DND-41 (cell line): ENCODE measurements at regions not wholly inside any gene's neighbourhood (a gene's known extent, or its start where the extent isn't known, plus 50 kb on each side); places are given as distances from the start of the nearest gene placed in this dataset.

Source experiments
- ATAC-seq: fragments of 200-7000 bp; cut with Tn5 transposase; 3 replicates; pipeline ENCODE4 v1.9.1; 2021; ENCODE audit warnings: low read depth; ENCODE audit not compliant: insufficient read depth
- DNase-seq: peaks from one replicate; pipeline ENCODE4 v3.0.0-alpha.2; 2020
- H2AFZ ChIP-seq: 2 replicates; pipeline ENCODE4 v1.6.0; 2012; ENCODE audit warnings: low read depth, low read length
- H3K27ac ChIP-seq: 2 replicates; pipeline ENCODE4 v1.5.1; 2012; ENCODE audit warnings: low read length, inconsistent platforms
- H3K27me3 ChIP-seq: fragments of 200-600 bp; sonication (generic); 2 replicates; pipeline ENCODE4 v1.6.0; 2012; ENCODE audit warnings: low read length, mild to moderate bottlenecking, inconsistent platforms; ENCODE audit not compliant: insufficient read depth, poor library complexity
- H3K36me3 ChIP-seq: 2 replicates; pipeline ENCODE4 v1.5.1; 2012; ENCODE audit warnings: low read length, inconsistent platforms; ENCODE audit not compliant: insufficient read depth
- H3K4me1 ChIP-seq: 2 replicates; pipeline ENCODE4 v1.5.1; 2012; ENCODE audit warnings: mild to moderate bottlenecking, low read length; ENCODE audit not compliant: insufficient read depth
- H3K4me2 ChIP-seq: 2 replicates; pipeline ENCODE4 v1.6.0; 2012; ENCODE audit warnings: mild to moderate bottlenecking, moderate library complexity, low read length, inconsistent platforms; ENCODE audit not compliant: insufficient read depth
- H3K4me3 ChIP-seq, 2 experiments: fragments of 200-600 bp in 1 of 2; shearing (Covaris generic) in 1 of 2; 2 replicates each; pipeline ENCODE4 v1.5.1; 2012 to 2016; ENCODE audit warnings: inconsistent platforms in 2 of 2, low read length in 2 of 2, mild to moderate bottlenecking in 2 of 2, low read depth in 1 of 2, moderate library complexity in 1 of 2
- H3K79me2 ChIP-seq: 2 replicates; pipeline ENCODE4 v1.6.0; 2012; ENCODE audit warnings: low read length, inconsistent platforms; ENCODE audit not compliant: insufficient read depth
- H3K9ac ChIP-seq: 2 replicates; pipeline ENCODE4 v1.6.0; 2012; ENCODE audit warnings: low read depth, mild to moderate bottlenecking, inconsistent platforms, low read length, moderate library complexity
- H3K9me3 ChIP-seq: 2 replicates; pipeline ENCODE4 v1.5.1; 2012; ENCODE audit warnings: low read length, moderate library complexity, mild to moderate bottlenecking, inconsistent platforms; ENCODE audit not compliant: insufficient read depth, severe bottlenecking
- H4K20me1 ChIP-seq: 2 replicates; pipeline ENCODE4 v1.6.0; 2012; ENCODE audit warnings: low read length; ENCODE audit not compliant: insufficient read depth
- EZH2 ChIP-seq: IDR thresholded peaks from 3 replicates; pipeline ENCODE4 v1.6.1; 2012; ENCODE audit warnings: borderline replicate concordance, low read depth, mild to moderate bottlenecking, moderate library complexity, low read length, inconsistent platforms; ENCODE audit not compliant: severe bottlenecking
- TF ChIP-seq, protein P1 (sequence below): IDR thresholded peaks from 2 replicates; pipeline ENCODE4 v1.5.1; 2012; ENCODE audit warnings: borderline replicate concordance, low read length, moderate library complexity, mild to moderate bottlenecking; ENCODE audit not compliant: poor library complexity, severe bottlenecking; ENCODE audit errors: extremely low read depth

DNA sequence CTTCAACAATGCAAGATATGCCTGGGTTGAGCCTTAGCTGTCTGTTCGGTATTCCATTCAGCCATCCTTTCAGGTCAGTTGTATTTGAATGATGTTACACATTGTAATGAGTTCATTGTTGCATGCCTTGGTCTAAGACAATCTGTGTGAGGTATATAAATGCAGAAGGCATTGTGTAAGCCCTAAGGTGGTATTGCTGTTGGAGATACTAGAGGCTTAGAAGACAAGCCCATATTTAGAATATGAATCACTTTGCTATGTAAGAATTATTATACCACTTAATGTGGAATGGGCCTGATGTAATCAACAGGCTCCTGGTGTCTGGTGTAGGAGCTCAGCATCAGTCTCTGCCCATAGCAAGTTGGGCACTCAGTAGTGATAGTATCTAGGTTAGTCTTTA lies 473.4 kb upstream of the GNPDA2 start:
- TF ChIP-seq EZH2 = no peak
- TF ChIP-seq, protein P1, sequence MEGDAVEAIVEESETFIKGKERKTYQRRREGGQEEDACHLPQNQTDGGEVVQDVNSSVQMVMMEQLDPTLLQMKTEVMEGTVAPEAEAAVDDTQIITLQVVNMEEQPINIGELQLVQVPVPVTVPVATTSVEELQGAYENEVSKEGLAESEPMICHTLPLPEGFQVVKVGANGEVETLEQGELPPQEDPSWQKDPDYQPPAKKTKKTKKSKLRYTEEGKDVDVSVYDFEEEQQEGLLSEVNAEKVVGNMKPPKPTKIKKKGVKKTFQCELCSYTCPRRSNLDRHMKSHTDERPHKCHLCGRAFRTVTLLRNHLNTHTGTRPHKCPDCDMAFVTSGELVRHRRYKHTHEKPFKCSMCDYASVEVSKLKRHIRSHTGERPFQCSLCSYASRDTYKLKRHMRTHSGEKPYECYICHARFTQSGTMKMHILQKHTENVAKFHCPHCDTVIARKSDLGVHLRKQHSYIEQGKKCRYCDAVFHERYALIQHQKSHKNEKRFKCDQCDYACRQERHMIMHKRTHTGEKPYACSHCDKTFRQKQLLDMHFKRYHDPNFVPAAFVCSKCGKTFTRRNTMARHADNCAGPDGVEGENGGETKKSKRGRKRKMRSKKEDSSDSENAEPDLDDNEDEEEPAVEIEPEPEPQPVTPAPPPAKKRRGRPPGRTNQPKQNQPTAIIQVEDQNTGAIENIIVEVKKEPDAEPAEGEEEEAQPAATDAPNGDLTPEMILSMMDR = no peak
- no peak overlapping the region for H2AFZ ChIP-seq
- no peaks in the 10 kb centered on the region for H3K9me3 ChIP-seq
- no peaks in the 10 kb centered on the region for H4K20me1 ChIP-seq
- no peak overlapping the region for H3K9ac ChIP-seq
- no peak overlapping the region for H3K4me2 ChIP-seq
- DNase-seq (no peak), ATAC-seq (no peak)
- H3K4me3 ChIP-seq = no peak overlapping the region
- no peaks in the 10 kb centered on the region for H3K79me2 ChIP-seq
- no peaks in the 10 kb centered on the region for H3K27me3 ChIP-seq
- no peak overlapping the region for H3K27ac ChIP-seq
- H3K4me1 ChIP-seq = no peaks in the 10 kb centered on the region
- no peaks in the 10 kb centered on the region for H3K36me3 ChIP-seq

DNA sequence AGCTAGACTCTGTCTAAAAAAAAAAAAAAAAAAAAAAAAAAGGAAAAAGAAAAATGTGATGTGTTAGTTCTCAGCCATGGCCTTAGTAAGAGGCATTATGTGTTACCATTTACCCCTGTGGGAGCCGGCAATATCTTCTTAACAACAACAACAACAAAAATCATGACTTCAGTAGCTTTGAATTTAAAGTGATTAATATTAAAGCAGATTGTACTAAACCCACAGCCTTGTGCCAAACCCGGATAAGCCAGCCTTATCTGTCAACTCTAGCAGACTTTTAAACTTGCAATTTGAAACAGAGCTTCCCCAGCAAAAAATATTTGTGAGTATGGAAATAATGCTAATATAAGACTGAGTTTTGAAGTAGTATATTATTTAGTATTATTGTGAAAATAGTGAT lies 462.1 kb upstream of the GNPDA2 start:
- H3K9ac ChIP-seq = no peak overlapping the region
- no peaks in the 10 kb centered on the region for H3K4me1 ChIP-seq
- no peaks in the 10 kb centered on the region for H3K79me2 ChIP-seq
- no peak for DNase-seq
- no peak for ATAC-seq
- H3K36me3 ChIP-seq = no peaks in the 10 kb centered on the region
- H3K9me3 ChIP-seq = no peaks in the 10 kb centered on the region
- no peak overlapping the region for H3K27ac ChIP-seq
- H3K27me3 ChIP-seq = no peaks in the 10 kb centered on the region
- no peak overlapping the region for H3K4me3 ChIP-seq
- no peaks in the 10 kb centered on the region for H4K20me1 ChIP-seq
- no peak overlapping the region for H3K4me2 ChIP-seq
- TF ChIP-seq, protein P1 = no peak
- TF ChIP-seq EZH2 = no peak
- H2AFZ ChIP-seq = no peak overlapping the region

DNA sequence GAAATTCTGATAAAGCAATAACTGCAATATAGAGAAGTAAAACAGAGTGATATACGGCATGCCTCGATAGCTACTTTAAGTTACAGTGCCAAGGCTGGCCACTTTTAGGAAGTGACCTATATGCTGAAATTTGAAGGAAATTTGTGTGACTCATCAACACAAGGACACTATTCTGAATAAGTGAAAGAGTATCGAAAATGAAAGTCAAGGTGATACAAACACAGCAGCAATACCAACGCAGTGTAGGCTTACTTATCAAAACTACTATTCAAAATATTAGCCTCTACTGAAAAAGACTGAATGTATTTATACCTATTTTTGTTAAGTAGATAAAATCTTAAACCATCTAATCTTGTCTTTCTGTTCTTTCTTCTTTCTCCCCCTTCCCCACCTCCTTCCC lies 459.9 kb upstream of the GNPDA2 start:
- H2AFZ ChIP-seq = no peak overlapping the region
- no peak overlapping the region for H3K4me2 ChIP-seq
- no peak overlapping the region for H3K27ac ChIP-seq
- no peaks in the 10 kb centered on the region for H3K9me3 ChIP-seq
- DNase-seq = no peak
- no peaks in the 10 kb centered on the region for H3K27me3 ChIP-seq
- H3K9ac ChIP-seq = no peak overlapping the region
- no peaks in the 10 kb centered on the region for H3K36me3 ChIP-seq
- H4K20me1 ChIP-seq = no peaks in the 10 kb centered on the region
- ATAC-seq = no peak
- no peak overlapping the region for H3K4me3 ChIP-seq
- no peaks in the 10 kb centered on the region for H3K4me1 ChIP-seq
- no peak for TF ChIP-seq EZH2
- TF ChIP-seq, protein P1 = no peak
- no peaks in the 10 kb centered on the region for H3K79me2 ChIP-seq

DNA sequence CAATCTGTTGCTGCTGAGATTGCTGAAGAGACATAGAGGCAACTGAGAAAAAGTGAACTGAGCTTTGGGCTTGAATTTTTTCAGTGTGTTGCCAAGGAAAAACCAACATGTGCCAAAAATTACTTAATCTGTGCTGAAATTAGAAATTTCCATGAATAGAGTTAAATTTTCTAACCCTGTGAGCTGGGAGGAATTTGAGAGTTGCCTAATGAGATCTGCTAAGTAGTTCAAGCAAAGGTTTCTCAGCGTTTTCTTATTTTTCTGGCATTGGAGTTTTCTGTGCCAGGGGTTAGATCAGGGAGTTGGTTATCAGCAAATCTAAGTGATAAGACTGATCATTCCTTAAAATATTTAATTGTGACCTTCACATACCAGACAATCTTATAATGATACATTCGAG lies 457.5 kb upstream of the GNPDA2 start:
- Histone ChIP-seq H3K79me2 (no peaks in the 10 kb centered on the region), H3K27ac (no peak overlapping the region), H4K20me1 (no peaks in the 10 kb centered on the region), H3K9me3 (no peaks in the 10 kb centered on the region), H3K4me1 (no peaks in the 10 kb centered on the region), H2AFZ (no peak overlapping the region), H3K4me3 (no peak overlapping the region), H3K27me3 (no peaks in the 10 kb centered on the region), H3K36me3 (no peaks in the 10 kb centered on the region), H3K9ac (no peak overlapping the region), H3K4me2 (no peak overlapping the region)
- no peak for TF ChIP-seq EZH2
- TF ChIP-seq, protein P1 = no peak
- DNase-seq (no peak), ATAC-seq (no peak)
